ENCODE measurements at regions not wholly inside any gene's neighbourhood (a gene's known extent, or its start where the extent isn't known, plus 50 kb on each side); places are given as distances from the start of the nearest gene placed in this dataset.

DNA sequence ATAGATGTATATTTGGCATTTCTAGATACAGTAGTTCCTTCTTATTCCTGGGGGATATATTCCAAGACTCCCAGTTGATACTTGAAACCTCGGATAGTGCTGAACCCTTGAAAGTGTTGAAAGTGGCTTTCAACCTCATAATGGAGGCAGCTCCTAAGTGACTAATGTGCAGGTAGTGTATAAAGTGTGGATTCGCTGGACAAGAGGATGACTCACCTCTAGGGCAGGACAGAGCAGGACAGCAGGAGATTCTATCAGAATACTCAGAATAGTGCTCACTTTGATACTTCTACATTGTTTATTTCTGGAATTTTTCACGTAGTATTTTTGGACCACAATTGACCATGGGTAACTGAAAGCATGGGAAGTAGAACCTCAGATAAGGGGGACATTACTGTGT, 1138.9 kb upstream of the WWC1 start:
- DNase-seq: no peak

DNA sequence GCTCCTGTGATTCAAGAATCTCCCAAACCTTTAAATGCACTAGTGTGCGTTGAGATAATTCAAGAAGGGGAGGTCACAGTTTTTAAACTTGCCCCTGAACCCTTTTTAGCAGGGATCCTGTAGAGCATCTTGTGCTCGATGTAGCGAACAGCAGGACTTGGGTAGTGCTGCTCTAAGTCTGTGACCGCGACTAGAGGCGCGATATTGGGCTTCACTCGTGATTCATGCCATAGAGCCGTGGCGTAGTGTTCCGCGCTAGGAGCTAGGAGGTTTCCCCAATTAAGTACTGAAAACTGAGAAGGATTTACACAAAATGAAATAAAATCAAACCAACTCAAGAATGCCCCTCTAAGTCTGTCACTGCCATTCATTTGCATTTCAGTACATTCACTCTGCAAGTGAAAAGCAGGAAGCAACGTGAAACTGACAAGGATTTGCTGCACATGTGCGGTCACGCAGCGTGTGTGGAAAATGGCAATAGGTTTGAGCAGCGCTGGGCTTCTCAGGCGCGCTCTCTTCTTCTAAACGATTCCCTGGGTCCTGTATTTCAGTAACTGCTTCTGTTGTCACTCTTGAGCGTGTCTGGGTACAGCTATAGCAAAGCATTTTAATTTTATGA, 1135.9 kb upstream of the WWC1 start:
- no peak for DNase-seq

DNA sequence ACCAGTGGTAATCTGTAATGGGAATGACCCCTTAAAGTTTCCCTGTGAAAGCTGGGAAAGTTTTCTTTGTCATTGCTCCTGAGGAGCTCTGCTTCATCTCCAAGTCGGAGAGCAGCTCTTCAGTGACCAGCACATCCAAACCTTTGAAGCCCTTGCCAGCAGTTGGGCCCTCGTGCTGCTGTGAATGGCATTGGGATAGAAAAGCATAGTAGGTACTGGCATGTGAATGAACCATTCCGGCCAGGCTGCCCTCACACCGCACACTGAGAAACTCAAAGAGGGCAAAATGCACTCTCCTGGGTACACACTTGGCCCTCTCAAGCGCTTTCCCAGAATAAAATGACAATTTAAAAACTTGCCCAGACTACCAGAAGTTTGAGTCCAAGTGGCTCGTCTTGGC, 1135.0 kb upstream of the WWC1 start:
- DNase-seq: no peak

DNA sequence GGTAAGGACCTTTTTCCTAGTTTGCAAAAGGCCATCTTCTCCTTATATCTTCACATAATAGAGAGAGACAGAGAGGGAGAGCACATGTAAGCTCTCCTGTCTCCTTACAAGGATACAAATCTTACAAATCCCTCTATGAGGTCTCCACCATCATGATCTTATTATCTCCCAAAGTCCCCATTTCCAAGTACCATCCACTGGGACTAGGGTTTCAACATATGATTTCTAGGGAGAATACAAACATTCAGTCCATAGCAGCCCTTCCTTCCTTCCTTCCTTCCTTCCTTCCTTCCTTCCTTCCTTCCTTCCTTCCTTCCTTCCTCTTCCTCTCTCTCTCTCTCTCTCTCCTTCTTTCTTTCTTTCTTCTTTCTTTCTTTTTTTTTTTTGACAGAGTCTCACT, 1132.9 kb upstream of the WWC1 start:
- DNase-seq: no peak

DNA sequence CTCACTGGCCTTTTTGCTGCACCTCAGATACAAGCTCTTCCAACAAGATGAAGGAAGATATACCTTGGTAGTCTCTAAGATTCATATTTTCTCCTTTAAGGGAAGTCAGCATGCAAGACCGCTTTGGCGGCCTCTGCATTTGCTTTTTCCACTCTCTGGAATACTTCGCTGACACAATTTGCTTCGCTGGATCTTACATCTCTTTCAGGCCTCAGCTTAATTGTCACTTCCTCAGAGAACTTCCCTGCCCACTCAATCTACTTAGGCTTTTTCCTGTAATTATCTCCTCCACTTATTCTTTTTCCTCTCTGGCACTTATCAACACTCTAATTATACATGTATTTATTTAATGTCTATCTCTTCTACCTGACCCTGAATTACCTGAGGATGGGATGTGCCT, 1131.1 kb upstream of the WWC1 start:
- DNase-seq: no peak

DNA sequence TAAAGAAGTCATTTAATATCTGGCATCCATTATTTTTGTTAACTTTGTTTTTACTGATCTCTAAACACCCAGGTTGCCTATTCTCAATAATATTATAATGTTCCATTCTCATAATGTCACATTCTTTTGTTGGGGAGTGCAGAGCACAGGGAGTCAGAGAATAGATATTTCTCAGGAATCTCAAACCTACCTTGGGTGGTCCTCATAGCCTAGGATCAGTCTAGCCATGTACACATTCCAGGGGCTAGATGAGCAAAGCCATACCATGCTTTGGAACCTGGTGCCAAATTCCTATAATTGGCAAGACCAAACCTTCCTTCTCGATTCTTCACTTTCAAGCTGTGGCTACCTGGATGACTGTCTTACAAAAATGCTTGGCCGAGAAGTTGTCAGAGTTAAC, 1124.7 kb upstream of the WWC1 start:
- DNase-seq: no peak

DNA sequence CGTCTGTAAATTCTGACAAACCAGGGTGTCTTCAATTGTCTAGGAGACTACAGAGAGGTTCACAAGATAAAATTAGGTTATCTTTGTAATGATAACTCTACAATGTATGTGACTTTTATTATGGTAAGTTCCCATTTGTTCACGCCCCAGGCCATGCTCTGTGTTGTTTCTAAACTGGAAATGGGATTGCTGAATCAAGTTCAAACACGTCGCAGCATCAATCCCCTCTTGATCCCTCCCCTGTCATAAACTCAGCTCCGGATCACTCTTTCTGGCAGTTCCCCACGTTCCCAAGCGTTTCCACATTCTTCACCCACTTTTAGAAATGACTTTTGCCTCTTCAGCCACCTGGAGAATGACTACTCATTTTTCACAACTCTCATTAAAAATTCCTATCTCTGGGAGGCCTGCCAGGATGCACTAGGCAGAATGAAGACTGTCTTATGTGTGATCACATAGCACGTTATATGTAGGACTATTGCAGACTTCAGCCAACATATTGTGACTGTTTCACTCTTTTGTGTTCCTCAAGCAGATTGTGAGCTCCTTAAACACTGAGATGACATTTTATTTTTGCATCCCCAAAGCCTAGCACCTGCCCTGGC, 1124.2 kb upstream of the WWC1 start:
- no peak for DNase-seq

DNA sequence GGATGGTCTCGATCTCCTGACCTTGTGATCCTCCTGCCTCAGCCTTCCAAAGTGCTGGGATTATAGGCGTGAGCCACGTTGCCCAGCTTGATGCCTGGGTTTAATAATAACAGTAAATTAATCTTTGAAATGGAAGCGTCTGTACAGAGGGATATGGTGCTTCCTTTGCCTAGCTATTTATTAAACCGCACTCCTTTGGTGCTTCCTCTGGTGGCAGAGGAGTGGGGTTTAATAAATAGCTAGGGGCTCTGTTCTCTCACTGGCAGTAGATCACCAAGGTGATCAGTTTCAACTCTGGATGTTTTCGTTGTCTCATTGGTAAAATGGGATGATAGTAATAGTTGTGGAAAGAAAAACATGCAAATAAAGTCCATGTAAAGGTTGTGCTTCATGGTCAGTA, 1122.5 kb upstream of the WWC1 start:
- DNase-seq: no peak

DNA sequence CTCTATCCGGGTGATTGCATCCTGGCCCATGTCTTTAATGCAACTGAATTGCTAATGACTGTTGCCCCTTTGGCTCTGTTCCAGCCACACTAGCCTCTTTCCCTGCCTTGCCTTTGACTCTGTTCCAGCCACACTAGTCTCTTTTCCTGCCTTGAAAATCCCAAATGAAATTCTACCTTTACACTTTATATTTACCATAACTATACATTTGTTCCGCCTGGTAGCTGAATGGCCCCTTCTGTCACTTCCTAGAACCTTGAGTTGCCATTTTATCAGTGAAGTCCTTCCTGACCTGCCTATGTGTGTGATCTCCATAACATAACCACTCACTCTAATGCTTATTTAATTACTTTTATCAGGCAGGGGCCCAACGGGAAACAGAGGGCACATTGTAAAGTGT, 1120.4 kb upstream of the WWC1 start:
- no peak for DNase-seq

DNA sequence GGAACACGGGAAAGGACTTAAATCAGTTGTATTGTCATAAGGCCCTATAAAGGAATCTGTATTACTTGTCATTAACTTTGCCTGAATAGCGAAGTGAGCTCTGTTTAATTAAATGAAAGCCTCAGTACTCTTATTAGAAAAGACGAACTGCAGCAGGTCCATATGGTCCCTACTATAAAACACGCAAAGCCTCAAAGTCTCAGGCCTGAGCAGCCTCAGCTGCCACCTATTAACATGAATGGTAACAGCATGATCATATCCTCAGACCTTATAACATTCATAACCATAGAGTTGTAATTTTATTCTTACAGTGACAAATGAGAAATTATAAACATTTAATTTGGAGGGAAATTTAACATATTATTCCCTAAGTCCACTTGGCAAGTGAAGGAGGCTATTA, 1113.7 kb upstream of the WWC1 start:
- DNase-seq: no peak

DNA sequence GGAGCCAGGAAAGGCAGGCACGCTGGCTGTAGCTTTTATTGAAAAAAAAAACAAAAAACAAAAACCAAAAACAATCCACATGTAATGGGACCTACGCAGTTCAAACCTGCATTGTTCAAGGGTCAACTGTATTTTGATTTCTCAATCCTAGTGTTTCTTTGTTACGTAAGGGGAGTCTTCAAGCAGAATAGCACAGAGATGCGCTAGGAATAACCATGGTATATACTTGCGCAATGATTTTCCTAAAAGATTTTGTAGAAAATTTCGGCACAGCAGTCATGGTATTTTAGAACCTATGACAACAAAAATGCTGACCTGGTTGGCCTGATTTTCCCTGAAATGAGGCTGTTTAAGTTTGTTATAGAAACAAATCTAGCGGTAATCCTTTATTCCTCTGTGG, 1110.5 kb upstream of the WWC1 start:
- no peak for DNase-seq

DNA sequence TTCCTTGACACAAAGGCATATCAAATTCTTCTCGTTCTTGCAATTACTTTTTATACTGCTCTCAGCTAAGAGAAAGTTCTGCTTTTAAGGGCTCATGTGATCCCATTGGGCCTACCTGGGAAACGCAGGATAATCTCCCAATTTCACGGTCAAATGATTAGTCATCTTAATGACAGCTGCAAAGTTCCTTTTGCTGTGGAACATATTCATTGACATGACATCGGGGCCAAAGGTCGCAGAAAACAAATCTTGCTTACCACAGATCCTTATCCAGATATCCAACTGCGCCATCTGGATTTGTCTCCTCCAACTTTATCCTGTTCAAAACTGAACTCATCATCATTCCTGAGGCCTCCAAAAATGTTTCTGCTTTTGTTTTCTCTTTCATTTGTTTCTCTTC, 1085.6 kb upstream of the WWC1 start:
- DNase-seq: no peak

DNA sequence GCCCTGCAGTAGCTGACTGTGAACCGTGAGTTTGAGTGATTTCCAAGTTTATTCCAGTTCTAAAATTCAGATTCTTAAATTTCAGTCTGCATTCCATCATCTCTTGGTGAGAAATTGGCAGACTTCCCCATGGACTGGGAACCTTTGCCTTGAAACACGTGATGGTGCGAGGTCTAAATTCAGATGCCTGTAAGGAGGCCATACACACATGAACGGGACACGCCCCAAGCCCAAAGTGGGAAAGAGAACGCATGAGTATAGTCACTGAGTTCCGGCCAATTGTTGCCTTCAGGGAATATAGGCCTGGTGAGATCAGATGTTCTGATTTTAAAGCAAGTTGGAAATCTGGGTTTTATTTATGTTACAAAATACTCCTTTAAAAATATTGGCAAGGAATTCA, 1084.4 kb upstream of the WWC1 start:
- no peak for DNase-seq

DNA sequence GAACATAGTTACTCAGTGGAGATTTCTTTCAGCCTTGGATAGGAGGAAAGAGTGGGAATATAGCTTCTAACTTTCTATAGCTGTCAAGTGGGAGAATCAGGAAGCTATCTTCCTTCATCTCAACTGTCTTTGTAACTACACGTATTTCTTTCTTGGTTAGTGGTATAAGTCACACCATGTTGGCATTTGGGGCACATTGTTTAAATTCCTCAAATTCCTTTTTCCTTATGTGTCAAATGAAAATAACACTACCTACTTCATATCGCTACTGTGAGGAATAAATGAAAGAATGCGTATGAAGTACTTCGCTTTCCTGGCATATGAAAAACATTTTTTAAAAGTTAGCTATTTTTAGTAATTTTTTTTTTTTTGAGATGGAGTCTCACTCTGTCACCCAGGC, 1082.5 kb upstream of the WWC1 start:
- DNase-seq: no peak

DNA sequence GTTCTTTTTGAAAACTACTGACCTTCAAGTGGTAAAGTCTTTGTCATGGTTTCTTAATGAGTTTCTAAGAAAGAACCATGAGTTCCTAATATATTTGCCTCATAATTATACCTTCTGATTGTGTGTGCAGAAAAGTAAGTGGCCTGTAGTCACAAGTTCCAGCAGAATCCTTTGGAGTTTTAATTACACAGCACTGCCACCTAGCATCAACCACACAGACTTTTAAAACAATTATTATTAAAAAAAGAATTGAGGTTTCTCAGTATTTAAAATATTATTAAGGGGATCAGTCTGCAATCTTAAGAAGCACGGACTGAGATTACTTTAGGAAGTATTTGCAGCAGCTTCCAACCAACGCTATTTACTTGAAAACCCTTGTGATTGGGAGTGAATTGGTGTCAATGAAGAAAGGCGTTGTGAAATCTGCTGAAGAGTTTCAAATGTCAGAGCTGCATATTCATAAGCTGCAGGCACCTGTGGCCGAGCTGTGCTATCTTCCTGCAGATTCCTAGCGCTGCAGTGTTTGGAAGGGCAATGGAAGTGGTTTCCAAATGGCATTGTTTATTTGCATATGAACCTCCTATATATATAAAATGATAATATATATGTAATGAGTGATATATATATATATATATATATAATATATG, 1074.2 kb upstream of the WWC1 start:
- no peak for DNase-seq

DNA sequence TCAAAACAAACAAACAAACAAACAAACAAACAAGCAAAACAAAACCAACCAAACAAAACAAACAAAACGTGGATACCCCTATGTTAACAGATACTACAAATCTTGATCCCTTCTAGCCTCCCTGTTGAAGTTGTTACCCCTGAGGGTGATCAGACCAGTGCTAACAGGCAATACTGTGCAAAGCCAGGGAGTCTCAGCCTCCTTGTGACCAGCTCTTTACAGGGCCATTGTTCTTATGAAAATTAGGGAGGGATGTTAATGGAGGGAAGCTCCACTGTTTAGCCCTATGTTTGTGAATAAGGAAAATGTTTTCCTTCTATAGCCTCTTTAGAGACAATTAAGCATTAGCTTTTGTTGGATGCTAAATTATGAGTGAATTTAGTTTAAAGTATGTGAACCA, 1072.1 kb upstream of the WWC1 start:
- DNase-seq: no peak

DNA sequence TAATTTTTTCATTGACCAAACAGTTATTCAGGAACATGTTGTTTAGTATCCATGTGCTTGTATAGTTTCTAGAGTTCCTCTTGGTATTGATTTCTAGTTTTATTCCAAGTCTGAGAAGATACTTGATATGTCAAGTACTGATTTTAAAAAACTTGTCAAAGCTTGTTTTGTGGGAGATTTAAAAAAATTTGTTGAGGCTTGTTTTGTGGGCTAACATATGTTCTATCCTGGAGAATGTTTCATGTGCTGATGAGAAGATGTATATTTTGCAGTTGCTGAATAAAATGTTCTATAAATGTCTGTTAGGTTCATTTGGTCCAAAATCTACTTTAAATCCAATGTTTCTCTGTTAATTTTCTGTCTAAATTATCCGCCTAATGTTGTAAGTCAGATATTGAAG, 1065.1 kb upstream of the WWC1 start:
- DNase-seq: no peak

DNA sequence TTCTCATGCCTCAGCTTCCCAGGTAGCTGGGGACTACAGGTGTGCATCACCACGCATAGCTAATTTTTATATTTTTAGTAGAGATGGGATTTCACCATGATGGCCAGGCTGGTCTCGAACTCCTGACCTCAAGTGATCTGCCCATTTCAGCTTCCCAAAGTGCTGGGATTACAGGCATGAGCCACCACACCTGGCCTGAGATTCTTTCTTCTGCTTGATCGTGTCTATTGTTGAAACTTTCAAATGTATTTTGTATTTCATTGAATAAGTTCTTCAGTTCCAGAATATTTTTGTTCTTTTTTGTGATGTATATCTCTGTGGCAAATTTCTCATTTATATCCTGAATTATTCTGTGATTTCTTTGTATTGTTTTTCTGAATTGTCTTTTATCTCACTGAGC, 1063.3 kb upstream of the WWC1 start:
- DNase-seq: no peak

DNA sequence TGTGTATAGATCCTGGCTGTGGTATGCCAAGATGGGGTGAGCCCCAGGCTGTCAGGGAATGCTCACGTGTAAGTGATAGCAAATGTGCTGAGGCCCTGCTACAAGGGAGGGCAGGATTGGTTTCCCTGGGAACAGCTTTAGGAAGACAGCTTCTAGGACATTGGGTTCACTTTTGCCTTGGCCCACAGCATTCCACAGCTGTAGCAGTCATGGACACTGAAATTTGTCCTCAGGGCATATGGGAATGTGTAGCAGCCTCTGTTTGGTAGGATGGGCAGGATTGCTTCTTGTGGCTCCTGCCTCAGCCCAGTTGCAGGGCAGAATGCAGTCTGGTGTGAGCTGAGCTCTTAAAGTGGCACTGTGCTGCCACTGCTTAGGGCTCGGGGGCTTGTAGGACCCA, 1061.7 kb upstream of the WWC1 start:
- no peak for DNase-seq

DNA sequence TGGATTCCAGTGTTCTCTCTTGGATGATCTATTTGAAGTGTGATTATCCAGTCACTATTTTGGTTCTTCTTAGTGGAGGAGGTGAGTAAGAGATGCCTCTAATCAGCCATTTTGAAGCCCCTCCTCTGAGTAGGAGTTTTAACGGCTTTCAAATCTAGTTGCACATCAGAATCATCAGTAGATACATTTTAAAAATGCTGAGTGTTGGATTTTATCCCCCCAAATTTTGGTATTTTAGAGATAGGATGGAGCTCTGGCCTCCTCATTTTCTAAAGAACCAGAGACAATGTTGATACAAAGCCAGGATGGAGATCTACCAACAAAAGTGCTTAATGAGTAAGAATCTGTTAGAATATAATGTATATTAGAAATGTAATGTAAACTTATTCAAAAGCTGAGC, 1061.0 kb upstream of the WWC1 start:
- no peak for DNase-seq

DNA sequence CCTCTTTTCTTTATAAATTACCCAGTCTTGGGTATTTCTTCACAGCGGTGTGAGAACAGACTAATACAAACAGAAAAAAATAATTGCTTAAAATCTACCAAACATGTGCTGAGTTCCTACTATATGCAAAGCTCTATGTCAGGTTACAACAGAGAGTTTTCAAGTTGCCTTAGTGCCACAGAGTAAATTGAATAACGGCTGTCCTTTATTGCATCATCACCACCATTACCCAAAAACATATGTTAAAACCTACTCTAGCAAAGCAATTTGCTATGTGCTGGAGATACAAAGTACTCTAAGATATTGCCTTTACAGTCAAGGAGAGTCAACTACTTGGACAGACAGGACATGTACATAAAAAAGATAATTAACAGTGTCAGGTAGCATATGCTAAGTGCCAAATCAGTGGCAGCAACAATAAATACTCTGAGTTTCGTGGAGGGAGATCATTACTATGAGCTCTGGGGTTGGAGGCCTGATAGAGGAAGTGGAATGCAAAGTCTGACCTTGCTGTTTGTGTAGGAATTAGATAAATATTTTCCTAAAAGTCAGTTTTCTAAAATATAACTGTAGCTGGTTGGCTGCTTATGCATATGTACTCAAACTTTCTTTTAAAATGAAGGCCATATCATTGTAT, 1058.7 kb upstream of the WWC1 start:
- DNase-seq: no peak

DNA sequence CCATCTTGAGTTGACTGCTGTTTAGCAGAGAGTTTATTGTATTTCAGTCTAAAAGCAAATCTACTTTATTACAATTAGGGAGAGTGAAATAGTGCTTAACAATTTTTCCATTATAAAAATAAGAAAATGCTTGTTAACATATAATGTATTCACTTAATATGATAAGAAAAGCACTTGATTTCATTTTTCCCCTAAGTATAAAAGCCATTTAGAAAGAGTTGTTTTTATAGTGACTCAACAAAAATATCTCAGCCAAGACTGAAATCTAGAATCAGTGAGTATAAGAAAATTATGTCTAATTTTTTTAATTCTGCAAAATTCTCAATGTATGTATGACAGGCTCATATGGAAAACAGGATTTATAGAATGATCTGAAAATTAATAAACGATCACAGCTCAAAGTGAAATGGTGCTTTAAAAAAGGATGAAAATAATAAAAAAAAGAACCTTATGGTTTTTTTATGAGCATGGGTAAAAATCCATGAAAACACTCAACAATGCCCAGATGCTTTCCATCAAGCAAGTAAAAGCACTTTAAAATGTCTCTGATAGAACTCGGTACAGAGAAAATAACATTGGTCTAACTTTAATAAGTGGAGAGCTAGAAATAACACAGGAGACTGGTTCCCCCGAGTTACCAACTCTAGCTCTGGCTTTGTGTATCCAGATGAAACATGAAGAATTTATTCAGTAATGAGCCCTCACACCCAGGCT, 1057.8 kb upstream of the WWC1 start:
- no peak for DNase-seq

DNA sequence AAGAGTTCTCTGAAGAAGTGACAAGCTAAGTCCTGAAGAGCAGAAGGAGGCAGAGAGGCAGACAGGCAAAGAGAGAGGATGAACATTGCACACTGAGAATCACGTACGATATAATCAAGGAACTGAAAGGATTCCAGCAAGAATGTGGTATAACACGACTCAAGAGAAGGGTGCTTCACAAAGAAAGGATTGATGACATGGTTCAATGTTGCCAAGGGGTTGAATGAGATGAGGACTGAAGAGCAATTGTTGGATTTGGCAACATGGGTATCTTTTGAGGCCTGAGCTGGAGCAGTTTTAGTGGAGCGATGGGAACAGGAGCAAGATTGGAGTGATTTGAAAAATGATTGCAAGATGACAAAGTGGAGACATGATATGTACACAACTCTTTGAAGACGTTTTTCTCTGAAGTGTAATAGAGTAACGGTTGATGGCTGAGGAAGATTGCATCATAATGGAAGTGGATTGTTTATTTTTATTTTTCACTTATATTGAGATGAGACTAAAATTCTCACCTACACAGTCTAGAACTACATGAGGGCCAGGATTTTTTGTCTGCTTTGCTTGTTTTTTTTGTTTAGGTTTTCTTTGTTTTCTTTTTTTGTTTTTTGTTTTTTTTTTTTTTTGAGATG, 1049.9 kb upstream of the WWC1 start:
- DNase-seq: no peak

Data from activated CD4-positive, alpha-beta T cell treated with anti-CD3 and anti-CD28 coated beads for 48 hours (primary cell).